Activated CD4-positive, alpha-beta T cell treated with anti-CD3 and anti-CD28 coated beads for 36 hours (primary cell): ENCODE measurements at regions not wholly inside any gene's neighbourhood (a gene's known extent, or its start where the extent isn't known, plus 50 kb on each side); places are given as distances from the start of the nearest gene placed in this dataset.
"Not testable (repeated sequence)": the region's sequence is repeated elsewhere in the genome, so short reads cannot be mapped to it uniquely, and the experiment has no call there.

Experiments
- ATAC-seq: fragments of 200-7000 bp; cut with Tn5 transposase; one replicate; pipeline ENCODE4 v1.10.0; 2021; ENCODE audit warnings: mild to moderate bottlenecking, moderate library complexity
- CTCF ChIA-PET: fragments of 350-600 bp; sonication (Branson Sonifier 250); formaldehyde crosslinking; loops from one replicate; lab custom pipeline; 2021; ENCODE audit warnings: antibody characterized with exemption; lab: Charles Lee
- POLR2A ChIA-PET: fragments of 350-600 bp; sonication (Branson Sonifier 250); formaldehyde crosslinking; loops from one replicate; lab custom pipeline; 2021; ENCODE audit warnings: antibody characterized with exemption, inconsistent platforms; lab: Charles Lee
- DNase-seq: peaks from one replicate; pipeline ENCODE4 v3.0.0-alpha.2; 2020
- H3K27ac Mint-ChIP-seq: one replicate; pipeline ENCODE4 v1.8.0; 2021; ENCODE audit warnings: mixed read lengths
- H3K27me3 Mint-ChIP-seq: one replicate; pipeline ENCODE4 v1.8.0; 2021; ENCODE audit warnings: mixed read lengths
- H3K36me3 Mint-ChIP-seq: one replicate; pipeline ENCODE4 v1.8.0; 2021; ENCODE audit warnings: low read depth, mixed read lengths
- H3K4me1 Mint-ChIP-seq: one replicate; pipeline ENCODE4 v1.8.0; 2021; ENCODE audit warnings: mixed read lengths
- H3K4me3 Mint-ChIP-seq: one replicate; pipeline ENCODE4 v1.8.0; 2021; ENCODE audit warnings: mild to moderate bottlenecking, moderate library complexity, mixed read lengths
- H3K9me3 Mint-ChIP-seq: one replicate; pipeline ENCODE4 v1.8.0; 2021; ENCODE audit warnings: low read depth, mixed read lengths
- intact Hi-C, 2 experiments: fragments of 100-400 bp; cut with DNase I in 1 of 2; cut with micrococcal nuclease in 1 of 2; formaldehyde crosslinking; loops; one replicate each; pipeline versions ENCODE4 v1.14.2 to v1.15.1; 2022 to 2024; cut with DNase I, micrococcal nuclease

DNA sequence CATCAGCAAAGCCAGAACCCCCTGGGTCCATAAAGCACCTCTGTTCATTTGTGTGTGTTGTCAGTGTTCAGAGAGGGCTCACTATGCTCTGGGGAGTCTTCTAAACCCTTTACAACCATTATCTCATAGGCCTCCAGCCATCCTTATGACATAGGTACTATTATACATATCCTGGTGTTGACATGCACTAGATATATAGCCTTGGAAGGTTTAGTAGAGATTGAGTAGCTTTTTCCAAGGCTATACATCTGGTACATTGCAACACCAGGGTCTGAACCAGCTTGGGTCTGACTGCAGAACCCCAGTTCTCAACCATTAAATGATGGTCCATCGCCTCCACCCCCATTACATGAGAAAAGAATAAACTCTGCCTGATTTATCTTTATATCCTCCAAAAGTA lies 253.6 kb upstream of the MKLN1 start:
- intact Hi-C loops, result no loop called here

DNA sequence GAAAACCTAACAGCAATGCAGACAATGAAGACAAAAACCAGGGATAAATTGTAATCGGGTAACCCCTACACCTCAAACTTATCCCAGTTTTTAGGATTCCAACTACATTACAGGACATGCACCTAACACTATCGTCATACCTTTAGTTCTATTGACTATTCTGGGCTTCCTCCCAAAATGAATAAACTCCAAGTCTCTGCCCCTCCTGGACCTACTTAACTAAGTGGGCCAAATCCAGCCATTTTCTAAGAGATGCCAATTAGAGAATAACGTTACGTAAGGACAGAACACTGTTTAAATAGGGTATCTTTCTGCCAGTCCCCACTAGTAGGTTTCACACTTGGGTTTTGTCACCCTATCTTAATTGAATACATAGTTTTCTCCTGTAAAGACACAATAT lies 253.1 kb upstream of the MKLN1 start:
- no peaks in the 10 kb centered on the region for H3K27me3 Mint-ChIP-seq

More for the DNA sequence above, 253.6 kb upstream of the MKLN1 start:
- peaks cover 62% of the 10 kb centered on the region for H3K4me1 Mint-ChIP-seq
- ATAC-seq, result no peak
- H3K9me3 Mint-ChIP-seq, result no peaks in the 10 kb centered on the region
- no peak overlapping the region for H3K27ac Mint-ChIP-seq
- CTCF ChIA-PET, result interaction anchor here (0.6 to 1.7 kb wide), 2 partner anchors 24 to 254 kb away, joined by 3 to 4 read pairs; no protein-coding TSS in a partner anchor
- no peak overlapping the region for H3K4me3 Mint-ChIP-seq
- H3K27me3 Mint-ChIP-seq, result no peaks in the 10 kb centered on the region
- POLR2A ChIA-PET, result interaction anchor here (0.6 kb wide), 1 partner anchor 156 kb away, joined by 3 read pairs; no protein-coding TSS in a partner anchor
- H3K36me3 Mint-ChIP-seq, result peaks cover 27% of the 10 kb centered on the region
- DNase-seq, result no peak

GRCh38 chr7:131075406-131075805 lies 252.3 kb upstream of the MKLN1 start:
- ChIA-PET POLR2A (interaction anchor here (0.6 kb wide), 2 partner anchors 284 to 340 kb away, joined by 3 to 5 read pairs; no protein-coding TSS in a partner anchor), CTCF (interaction anchor here (0.8 to 1.7 kb wide), 2 partner anchors 22 kb away, joined by 3 to 4 read pairs; no protein-coding TSS in a partner anchor)
- peaks cover 27% of the 10 kb centered on the region for H3K36me3 Mint-ChIP-seq
- H3K9me3 Mint-ChIP-seq, result no peaks in the 10 kb centered on the region
- peaks cover 54% of the 10 kb centered on the region for H3K4me1 Mint-ChIP-seq
- intact Hi-C loops, result no loop called here
- no peak for DNase-seq
- H3K4me3 Mint-ChIP-seq, result no peak overlapping the region
- no peaks in the 10 kb centered on the region for H3K27me3 Mint-ChIP-seq
- ATAC-seq, result no peak
- no peak overlapping the region for H3K27ac Mint-ChIP-seq

More for the DNA sequence above, 253.1 kb upstream of the MKLN1 start:
- Mint-ChIP-seq H3K27ac (peak overlapping the region; percentile 3), H3K4me1 (peaks cover 57% of the 10 kb centered on the region), H3K4me3 (no peak overlapping the region), H3K9me3 (no peaks in the 10 kb centered on the region), H3K36me3 (peaks cover 27% of the 10 kb centered on the region)
- DNase-seq, result no peak
- ChIA-PET CTCF (interaction anchor here (0.8 to 1.7 kb wide), 2 partner anchors 21 to 23 kb away, joined by 3 to 4 read pairs; no protein-coding TSS in a partner anchor), POLR2A (interaction anchor here (0.6 kb wide), 2 partner anchors 157 to 339 kb away, joined by 3 read pairs; no protein-coding TSS in a partner anchor)
- intact Hi-C loops, result no loop called here
- ATAC-seq, result no peak

GRCh38 chr7:131076032-131076431 lies 251.6 kb upstream of the MKLN1 start:
- Mint-ChIP-seq H3K4me1 (peaks cover 52% of the 10 kb centered on the region), H3K27ac (peak overlapping the region; percentile 75)
- intact Hi-C loops, result no loop called here

GRCh38 chr7:131076711-131077181 lies 250.9 kb upstream of the MKLN1 start:
- no peaks in the 10 kb centered on the region for H3K9me3 Mint-ChIP-seq
- H3K36me3 Mint-ChIP-seq, result peaks cover 27% of the 10 kb centered on the region
- ChIA-PET POLR2A (no interaction called here), CTCF (interaction anchor here (0.6 kb wide), 1 partner anchor 431 kb away, joined by 3 read pairs; no protein-coding TSS in a partner anchor)
- no peak overlapping the region for H3K4me3 Mint-ChIP-seq
- no peaks in the 10 kb centered on the region for H3K27me3 Mint-ChIP-seq
- DNase-seq, result no peak
- intact Hi-C loops, result no loop called here
- ATAC-seq, result peak; percentile 30
- H3K4me1 Mint-ChIP-seq, result peaks cover 50% of the 10 kb centered on the region
- H3K27ac Mint-ChIP-seq, result peak overlapping the region; percentile 75

More at GRCh38 chr7:131076032-131076431, 251.6 kb upstream of the MKLN1 start:
- Mint-ChIP-seq H3K36me3 (peaks cover 27% of the 10 kb centered on the region), H3K9me3 (no peaks in the 10 kb centered on the region), H3K27me3 (no peaks in the 10 kb centered on the region), H3K4me3 (no peak overlapping the region)
- ATAC-seq (peak; percentile 20), DNase-seq (no peak)
- ChIA-PET CTCF (interaction anchor here (0.6 kb wide), 1 partner anchor 431 kb away, joined by 3 read pairs; no protein-coding TSS in a partner anchor), POLR2A (interaction anchor here (0.6 kb wide), 1 partner anchor 283 kb away, joined by 5 read pairs; no protein-coding TSS in a partner anchor)

DNA sequence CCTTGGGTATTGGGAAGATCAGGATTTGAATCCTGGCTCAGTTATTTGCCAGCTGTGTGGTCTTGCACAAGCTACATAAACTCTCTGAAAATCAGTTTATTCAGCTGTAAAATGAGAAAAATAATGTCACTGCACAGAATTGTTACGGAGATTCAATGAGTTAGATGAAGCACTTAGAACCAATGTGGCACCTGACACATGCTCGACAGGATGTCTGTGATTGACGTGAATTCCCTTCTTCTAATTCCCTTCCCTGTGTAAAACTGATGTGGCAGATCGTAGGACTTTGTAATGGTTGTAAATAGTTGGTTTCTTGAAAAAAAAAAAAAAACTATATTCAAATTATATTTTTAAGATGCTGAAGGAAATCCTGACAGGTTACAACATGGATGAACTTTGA lies 249.9 kb upstream of the MKLN1 start:
- peaks cover 36% of the 10 kb centered on the region for H3K36me3 Mint-ChIP-seq
- intact Hi-C loops, result no loop called here
- CTCF ChIA-PET, result no interaction called here
- no peak overlapping the region for H3K27ac Mint-ChIP-seq
- no peaks in the 10 kb centered on the region for H3K27me3 Mint-ChIP-seq
- no peak overlapping the region for H3K4me3 Mint-ChIP-seq
- no peaks in the 10 kb centered on the region for H3K9me3 Mint-ChIP-seq
- DNase-seq, result no peak
- POLR2A ChIA-PET, result interaction anchor here (0.6 kb wide), 1 partner anchor 11 kb away, joined by 4 read pairs; no protein-coding TSS in a partner anchor
- ATAC-seq, result no peak
- H3K4me1 Mint-ChIP-seq, result peaks cover 52% of the 10 kb centered on the region

- no peaks in the 10 kb centered on the region for H3K27me3 Mint-ChIP-seq
- CTCF ChIA-PET, result interaction anchor here (1.8 kb wide), 1 partner anchor 11 kb away, joined by 6 read pairs; no protein-coding TSS in a partner anchor
- peaks cover 45% of the 10 kb centered on the region for H3K4me1 Mint-ChIP-seq
- ATAC-seq (no peak), DNase-seq (no peak)
- H3K4me3 Mint-ChIP-seq, result no peak overlapping the region
- H3K36me3 Mint-ChIP-seq, result peaks cover 33% of the 10 kb centered on the region
- POLR2A ChIA-PET, result no interaction called here
- peaks cover 5% of the 10 kb centered on the region for H3K9me3 Mint-ChIP-seq
- H3K27ac Mint-ChIP-seq, result no peak overlapping the region
- intact Hi-C loops, result no loop called here
Measured at GRCh38 chr7:131080754-131081153, 246.9 kb upstream of the MKLN1 start.

DNA sequence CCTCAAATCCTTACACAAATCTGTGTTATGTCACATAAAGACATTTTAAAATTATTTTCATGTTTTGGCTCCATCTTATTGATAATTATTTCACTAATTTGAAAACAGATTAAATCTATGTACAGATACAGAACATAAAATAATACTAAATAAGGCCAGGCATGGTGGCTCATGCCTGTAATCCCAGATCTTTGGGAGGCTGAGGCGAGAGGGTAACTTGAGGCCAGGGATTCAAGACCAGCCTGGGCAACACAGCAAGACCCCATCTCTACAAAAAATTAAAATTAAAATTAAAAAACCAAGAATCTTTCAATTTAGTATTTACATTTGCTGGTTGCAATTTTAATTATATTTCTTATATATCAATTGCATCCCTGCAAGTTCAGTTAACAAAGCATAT lies 246.4 kb upstream of the MKLN1 start:
- peaks cover 40% of the 10 kb centered on the region for H3K4me1 Mint-ChIP-seq
- ChIA-PET CTCF (no interaction called here), POLR2A (interaction anchor here (0.6 kb wide), 1 partner anchor 337 kb away, joined by 3 read pairs; no protein-coding TSS in a partner anchor)

GRCh38 chr7:131083781-131084180 lies 243.9 kb upstream of the MKLN1 start:
- intact Hi-C loops, result no loop called here
- ATAC-seq (no peak), DNase-seq (no peak)
- Mint-ChIP-seq H3K27ac (no peak overlapping the region), H3K9me3 (peaks cover 5% of the 10 kb centered on the region), H3K4me3 (no peak overlapping the region), H3K27me3 (no peaks in the 10 kb centered on the region), H3K36me3 (peaks cover 32% of the 10 kb centered on the region), H3K4me1 (peaks cover 44% of the 10 kb centered on the region)
- POLR2A ChIA-PET, result no interaction called here
- CTCF ChIA-PET, result no interaction called here

More for the DNA sequence above, 246.4 kb upstream of the MKLN1 start:
- H3K27me3 Mint-ChIP-seq, result no peaks in the 10 kb centered on the region
- intact Hi-C loops, result no loop called here
- no peak overlapping the region for H3K27ac Mint-ChIP-seq
- H3K9me3 Mint-ChIP-seq, result peaks cover 5% of the 10 kb centered on the region
- ATAC-seq (no peak), DNase-seq (no peak)
- no peak overlapping the region for H3K4me3 Mint-ChIP-seq
- H3K36me3 Mint-ChIP-seq, result peaks cover 27% of the 10 kb centered on the region

- H3K9me3 Mint-ChIP-seq, ATAC-seq, DNase-seq, H3K4me3 Mint-ChIP-seq, intact Hi-C loops, H3K27me3 Mint-ChIP-seq, CTCF ChIA-PET, POLR2A ChIA-PET: not testable (repeated sequence)
- Mint-ChIP-seq H3K27ac (peak overlapping the region; percentile 28), H3K36me3 (peaks cover 34% of the 10 kb centered on the region), H3K4me1 (peaks cover 46% of the 10 kb centered on the region)
Measured at GRCh38 chr7:131084336-131084735, 243.3 kb upstream of the MKLN1 start.

GRCh38 chr7:131087756-131088658 lies 239.7 kb upstream of the MKLN1 start:
- no peak overlapping the region for H3K4me3 Mint-ChIP-seq
- peaks cover 61% of the 10 kb centered on the region for H3K4me1 Mint-ChIP-seq
- peaks cover 37% of the 10 kb centered on the region for H3K36me3 Mint-ChIP-seq
- POLR2A ChIA-PET, result no interaction called here
- CTCF ChIA-PET, result interaction anchor here (0.7 to 1.4 kb wide), 2 partner anchors 10 to 18 kb away, joined by 3 to 4 read pairs; no protein-coding TSS in a partner anchor
- intact Hi-C loops, result no loop called here
- H3K27me3 Mint-ChIP-seq, result no peaks in the 10 kb centered on the region
- DNase-seq (no peak), ATAC-seq (no peak)
- H3K27ac Mint-ChIP-seq, result peak overlapping the region; percentile 1
- H3K9me3 Mint-ChIP-seq, result peaks cover 8% of the 10 kb centered on the region
